Neural cell (in vitro differentiated cells): ENCODE measurements at regions not wholly inside any gene's neighbourhood (a gene's known extent, or its start where the extent isn't known, plus 50 kb on each side); places are given as distances from the start of the nearest gene placed in this dataset.

Source experiments
- H2AFZ ChIP-seq: fragments of 200-600, 300-800 bp; sonication (generic), shearing (Covaris generic); 2 replicates; pipeline ENCODE4 v1.6.0; 2014; ENCODE audit warnings: low read depth, mild to moderate bottlenecking, antibody characterized with exemption, low read length, moderate library complexity
- H3F3A ChIP-seq: fragments of 200-600 bp; shearing (Covaris generic); 2 replicates; pipeline ENCODE4 v1.6.1; 2016; ENCODE audit warnings: mild to moderate bottlenecking, moderate library complexity, mixed read lengths, antibody characterized with exemption, low read length; ENCODE audit not compliant: insufficient read depth, poor library complexity, severe bottlenecking
- H3K27ac ChIP-seq: fragments of 200-600, 300-800 bp; sonication (generic), shearing (Covaris generic); 2 replicates; pipeline ENCODE4 v1.5.1; 2014; ENCODE audit warnings: mild to moderate bottlenecking, low read length, moderate library complexity
- H3K27me3 ChIP-seq: fragments of 300-800, 200-600 bp; sonication (generic), shearing (Covaris generic); 2 replicates; pipeline ENCODE4 v1.6.0; 2014; ENCODE audit warnings: mild to moderate bottlenecking, low read depth, low read length, moderate library complexity; ENCODE audit not compliant: insufficient read depth
- H3K36me3 ChIP-seq: fragments of 300-800, 200-600 bp; sonication (generic), shearing (Covaris generic); 2 replicates; pipeline ENCODE4 v1.5.1; 2014; ENCODE audit warnings: mild to moderate bottlenecking, antibody characterized with exemption, low read length, moderate library complexity; ENCODE audit not compliant: insufficient read depth
- H3K4me2 ChIP-seq: fragments of 300-800, 200-600 bp; sonication (generic), shearing (Covaris generic); 2 replicates; pipeline ENCODE4 v1.6.0; 2014; ENCODE audit warnings: mild to moderate bottlenecking, low read length
- H3K4me3 ChIP-seq: fragments of 300-800, 200-600 bp; sonication (generic), shearing (Covaris generic); 2 replicates; pipeline ENCODE4 v1.5.1; 2014; ENCODE audit warnings: mild to moderate bottlenecking, low read length, moderate library complexity
- H3K79me2 ChIP-seq: fragments of 200-600 bp; shearing (Covaris generic); replicated peaks from 2 replicates; pipeline ENCODE4 v1.6.0; 2014; ENCODE audit warnings: mild to moderate bottlenecking, low read length, moderate library complexity; ENCODE audit not compliant: insufficient read depth
- H3K9ac ChIP-seq: fragments of 300-800, 200-600 bp; sonication (generic), shearing (Covaris generic); 2 replicates; pipeline ENCODE4 v1.6.1; 2016; ENCODE audit warnings: mild to moderate bottlenecking, low read length, mixed read lengths
- H3K9me2 ChIP-seq: fragments of 200-600 bp; shearing (Covaris generic); 2 replicates; pipeline ENCODE4 v1.6.1; 2016; ENCODE audit warnings: mild to moderate bottlenecking, low read length, mixed read lengths; ENCODE audit not compliant: insufficient read depth
- H3K9me3 ChIP-seq: fragments of 200-600, 300-800 bp; sonication (generic), shearing (Covaris generic); 2 replicates; pipeline ENCODE4 v1.6.1; 2016; ENCODE audit warnings: mild to moderate bottlenecking, mixed run types, low read length, moderate library complexity, mixed read lengths
- H4K20me1 ChIP-seq: fragments of 200-600 bp; shearing (Covaris generic); 2 replicates; pipeline ENCODE4 v1.6.1; 2016; ENCODE audit warnings: mild to moderate bottlenecking, mixed run types; ENCODE audit not compliant: insufficient read depth
- EP300 ChIP-seq: fragments of 450-650 bp; conservative IDR thresholded peaks from 2 replicates; pipeline ENCODE4 v1.6.1; 2014; ENCODE audit warnings: antibody characterized with exemption, mild to moderate bottlenecking, moderate library complexity; ENCODE audit not compliant: poor library complexity, severe bottlenecking
- EZH2 ChIP-seq: fragments of 200-600, 300-800 bp; shearing (Covaris generic), sonication (generic); IDR thresholded peaks from 2 replicates; pipeline ENCODE4 v1.6.1; 2014; ENCODE audit warnings: antibody characterized with exemption, low read length, borderline replicate concordance, mild to moderate bottlenecking; ENCODE audit not compliant: insufficient read depth, poor library complexity, severe bottlenecking
- MXI1 ChIP-seq: fragments of 450-650 bp; conservative IDR thresholded peaks from 2 replicates; pipeline ENCODE4 v1.6.1; 2014; ENCODE audit warnings: antibody characterized with exemption, mild to moderate bottlenecking; ENCODE audit not compliant: poor library complexity, severe bottlenecking
- POLR2AphosphoS5 ChIP-seq: IDR thresholded peaks from 2 replicates; pipeline ENCODE4 v1.6.1; 2012
- RAD21 ChIP-seq: fragments of 450-650 bp; conservative IDR thresholded peaks from 2 replicates; pipeline ENCODE4 v1.6.1; 2014; ENCODE audit warnings: antibody characterized with exemption, mild to moderate bottlenecking, moderate library complexity
- SMC3 ChIP-seq: fragments of 450-650 bp; conservative IDR thresholded peaks from 2 replicates; pipeline ENCODE4 v1.6.1; 2014; ENCODE audit warnings: antibody characterized with exemption, mild to moderate bottlenecking, moderate library complexity; ENCODE audit not compliant: poor library complexity
- TAF1 ChIP-seq: IDR thresholded peaks from 2 replicates; pipeline ENCODE4 v1.6.1; 2012; ENCODE audit warnings: low read depth
- TF ChIP-seq, protein P1 (sequence below): IDR thresholded peaks from 2 replicates; pipeline ENCODE4 v1.6.1; 2012; ENCODE audit warnings: borderline replicate concordance
- TF ChIP-seq, protein P2 (sequence below): fragments of 450-650 bp; IDR thresholded peaks from 2 replicates; pipeline ENCODE4 v1.5.1; 2014; ENCODE audit warnings: antibody characterized with exemption, mild to moderate bottlenecking, moderate library complexity; ENCODE audit not compliant: poor library complexity, severe bottlenecking

DNA sequence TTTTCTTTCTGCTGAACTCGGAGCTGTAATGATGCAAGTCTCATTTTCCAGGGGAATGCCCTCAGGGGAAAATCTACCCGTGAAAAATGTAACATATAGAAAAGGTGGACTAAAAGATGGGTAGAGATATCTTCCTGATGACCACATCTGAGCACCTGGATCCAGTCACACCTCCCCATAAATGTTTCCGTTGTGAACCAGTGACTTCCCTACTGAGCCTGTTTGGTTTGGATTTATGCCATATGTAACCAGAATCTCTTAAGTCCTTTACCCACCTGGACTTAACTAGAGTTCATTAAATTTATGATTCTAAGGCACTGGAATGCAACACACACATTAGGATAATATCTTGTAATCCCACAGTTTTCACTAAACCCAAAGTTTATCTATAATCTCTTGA, 171.1 kb downstream of the ZNF330 start:
- no peak overlapping the region for H3K9ac ChIP-seq
- H3K79me2 ChIP-seq = no peaks in the 10 kb centered on the region
- H3K9me3 ChIP-seq = no peaks in the 10 kb centered on the region
- H3K4me2 ChIP-seq = no peak overlapping the region
- TF ChIP-seq, protein P1, sequence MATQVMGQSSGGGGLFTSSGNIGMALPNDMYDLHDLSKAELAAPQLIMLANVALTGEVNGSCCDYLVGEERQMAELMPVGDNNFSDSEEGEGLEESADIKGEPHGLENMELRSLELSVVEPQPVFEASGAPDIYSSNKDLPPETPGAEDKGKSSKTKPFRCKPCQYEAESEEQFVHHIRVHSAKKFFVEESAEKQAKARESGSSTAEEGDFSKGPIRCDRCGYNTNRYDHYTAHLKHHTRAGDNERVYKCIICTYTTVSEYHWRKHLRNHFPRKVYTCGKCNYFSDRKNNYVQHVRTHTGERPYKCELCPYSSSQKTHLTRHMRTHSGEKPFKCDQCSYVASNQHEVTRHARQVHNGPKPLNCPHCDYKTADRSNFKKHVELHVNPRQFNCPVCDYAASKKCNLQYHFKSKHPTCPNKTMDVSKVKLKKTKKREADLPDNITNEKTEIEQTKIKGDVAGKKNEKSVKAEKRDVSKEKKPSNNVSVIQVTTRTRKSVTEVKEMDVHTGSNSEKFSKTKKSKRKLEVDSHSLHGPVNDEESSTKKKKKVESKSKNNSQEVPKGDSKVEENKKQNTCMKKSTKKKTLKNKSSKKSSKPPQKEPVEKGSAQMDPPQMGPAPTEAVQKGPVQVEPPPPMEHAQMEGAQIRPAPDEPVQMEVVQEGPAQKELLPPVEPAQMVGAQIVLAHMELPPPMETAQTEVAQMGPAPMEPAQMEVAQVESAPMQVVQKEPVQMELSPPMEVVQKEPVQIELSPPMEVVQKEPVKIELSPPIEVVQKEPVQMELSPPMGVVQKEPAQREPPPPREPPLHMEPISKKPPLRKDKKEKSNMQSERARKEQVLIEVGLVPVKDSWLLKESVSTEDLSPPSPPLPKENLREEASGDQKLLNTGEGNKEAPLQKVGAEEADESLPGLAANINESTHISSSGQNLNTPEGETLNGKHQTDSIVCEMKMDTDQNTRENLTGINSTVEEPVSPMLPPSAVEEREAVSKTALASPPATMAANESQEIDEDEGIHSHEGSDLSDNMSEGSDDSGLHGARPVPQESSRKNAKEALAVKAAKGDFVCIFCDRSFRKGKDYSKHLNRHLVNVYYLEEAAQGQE = no peak
- no peak for TF ChIP-seq RAD21
- TF ChIP-seq, protein P2, sequence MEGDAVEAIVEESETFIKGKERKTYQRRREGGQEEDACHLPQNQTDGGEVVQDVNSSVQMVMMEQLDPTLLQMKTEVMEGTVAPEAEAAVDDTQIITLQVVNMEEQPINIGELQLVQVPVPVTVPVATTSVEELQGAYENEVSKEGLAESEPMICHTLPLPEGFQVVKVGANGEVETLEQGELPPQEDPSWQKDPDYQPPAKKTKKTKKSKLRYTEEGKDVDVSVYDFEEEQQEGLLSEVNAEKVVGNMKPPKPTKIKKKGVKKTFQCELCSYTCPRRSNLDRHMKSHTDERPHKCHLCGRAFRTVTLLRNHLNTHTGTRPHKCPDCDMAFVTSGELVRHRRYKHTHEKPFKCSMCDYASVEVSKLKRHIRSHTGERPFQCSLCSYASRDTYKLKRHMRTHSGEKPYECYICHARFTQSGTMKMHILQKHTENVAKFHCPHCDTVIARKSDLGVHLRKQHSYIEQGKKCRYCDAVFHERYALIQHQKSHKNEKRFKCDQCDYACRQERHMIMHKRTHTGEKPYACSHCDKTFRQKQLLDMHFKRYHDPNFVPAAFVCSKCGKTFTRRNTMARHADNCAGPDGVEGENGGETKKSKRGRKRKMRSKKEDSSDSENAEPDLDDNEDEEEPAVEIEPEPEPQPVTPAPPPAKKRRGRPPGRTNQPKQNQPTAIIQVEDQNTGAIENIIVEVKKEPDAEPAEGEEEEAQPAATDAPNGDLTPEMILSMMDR = no peak
- TF ChIP-seq SMC3 = no peak
- no peak for TF ChIP-seq MXI1
- no peak for TF ChIP-seq TAF1
- TF ChIP-seq POLR2AphosphoS5 = no peak
- TF ChIP-seq EZH2 = no peak
- TF ChIP-seq EP300 = no peak
- H3K27ac ChIP-seq = no peak overlapping the region
- no peaks in the 10 kb centered on the region for H4K20me1 ChIP-seq
- no peak overlapping the region for H3K4me3 ChIP-seq
- H3K36me3 ChIP-seq = no peaks in the 10 kb centered on the region
- no peak overlapping the region for H2AFZ ChIP-seq
- no peaks in the 10 kb centered on the region for H3K9me2 ChIP-seq
- H3F3A ChIP-seq = no peaks in the 10 kb centered on the region
- no peaks in the 10 kb centered on the region for H3K27me3 ChIP-seq

DNA sequence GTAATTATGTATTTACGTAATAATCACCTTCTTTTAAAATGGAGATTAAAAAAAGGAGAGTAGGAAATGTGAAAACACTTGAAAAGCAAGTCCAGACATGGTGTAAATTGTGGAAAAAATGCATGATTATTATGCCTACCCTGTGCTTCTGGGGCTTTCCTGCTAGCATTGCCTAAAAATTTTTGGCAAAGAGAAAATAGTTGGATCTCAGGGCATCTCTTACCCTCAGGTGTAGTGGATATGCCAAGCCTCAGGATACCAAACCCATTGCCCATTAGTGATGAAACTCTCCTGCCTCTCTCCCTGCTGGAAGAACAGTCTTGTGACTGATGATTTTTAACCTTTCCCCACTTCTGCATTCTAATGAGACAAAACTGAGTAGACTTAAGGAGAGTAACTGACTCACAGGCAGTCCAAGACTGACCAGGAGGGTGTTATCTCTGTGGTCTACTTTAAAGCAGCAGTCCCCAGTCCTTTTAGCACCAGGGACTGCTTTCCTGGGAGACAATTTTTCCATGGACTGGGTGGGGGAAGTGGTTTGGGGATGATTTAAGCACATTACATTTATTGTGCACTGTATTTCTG, 174.6 kb downstream of the ZNF330 start:
- no peak for TF ChIP-seq TAF1
- no peak for TF ChIP-seq EP300
- TF ChIP-seq, protein P1 = no peak
- TF ChIP-seq EZH2 = no peak
- no peak for TF ChIP-seq RAD21
- TF ChIP-seq MXI1 = no peak
- TF ChIP-seq, protein P2 = no peak
- no peak for TF ChIP-seq SMC3
- TF ChIP-seq POLR2AphosphoS5 = no peak
- Histone ChIP-seq H4K20me1 (no peaks in the 10 kb centered on the region), H3K79me2 (no peaks in the 10 kb centered on the region), H2AFZ (no peak overlapping the region), H3K27ac (no peak overlapping the region), H3K4me3 (no peak overlapping the region), H3K9me3 (no peaks in the 10 kb centered on the region), H3K9me2 (no peaks in the 10 kb centered on the region), H3K36me3 (no peaks in the 10 kb centered on the region), H3K4me2 (no peak overlapping the region), H3K27me3 (no peaks in the 10 kb centered on the region), H3F3A (no peaks in the 10 kb centered on the region), H3K9ac (no peak overlapping the region)
